A549 (cell line): ENCODE measurements at regions not wholly inside any gene's neighbourhood (a gene's known extent, or its start where the extent isn't known, plus 50 kb on each side); places are given as distances from the start of the nearest gene placed in this dataset.

Source experiments
- ATAC-seq, 2 experiments: fragments of 200-7000 bp in 1 of 2; fragments of >200 bp in 1 of 2; cut with Nextera tagmentation in 1 of 2; cut with Tn5 transposase in 1 of 2; 3 replicates each; pipeline versions ENCODE4 v1.8.0 to v1.9.1; 2018 to 2020; ENCODE audit warnings: mild to moderate bottlenecking in 1 of 2, moderate library complexity in 1 of 2
- CTCF ChIA-PET: fragments of 300-600 bp; sonication (Branson Sonifier 250); formaldehyde crosslinking; extraction: SDS; loops from one replicate; lab custom pipeline; 2021; ENCODE audit warnings: antibody characterized with exemption, inconsistent platforms; lab: Yijun Ruan, JAX
- POLR2A ChIA-PET: fragments of 350-600 bp; formaldehyde crosslinking; extraction: SDS; loops from one replicate; lab custom pipeline; 2021; ENCODE audit warnings: antibody characterized with exemption, inconsistent platforms; lab: Yijun Ruan, JAX
- DNase-seq, 2 experiments: peaks; one replicate each; pipeline versions ENCODE4 v3.0.0 to v3.0.0-alpha.2; 2011 to 2016; ENCODE audit warnings: low read depth in 1 of 2, low spot score in 1 of 2
- FAIRE-seq: peaks from 2 replicates; lab custom pipeline; 2011; peaks lifted over from hg19 to GRCh38; lab: Jason Lieb, UNC
- H3K27ac ChIP-seq, 2 experiments: fragments of >200 bp; sonication (Bioruptor Twin); formaldehyde crosslinking; 3 replicates each; pipeline ENCODE4 v1.5.1; 2016 to 2017
- H3K4me1 ChIP-seq: fragments of >200 bp; sonication (Bioruptor Twin); formaldehyde crosslinking; 3 replicates; pipeline ENCODE4 v1.6.1; 2016
- H3K4me2 ChIP-seq: fragments of >200 bp; sonication (Bioruptor Twin); formaldehyde crosslinking; 3 replicates; pipeline ENCODE4 v1.6.1; 2016
- H3K4me3 ChIP-seq: fragments of >200 bp; sonication (Bioruptor Twin); formaldehyde crosslinking; 3 replicates; pipeline ENCODE4 v1.5.1; 2016
- H3K9me3 ChIP-seq: fragments of >200 bp; sonication (Bioruptor Twin); formaldehyde crosslinking; 3 replicates; pipeline ENCODE4 v1.6.1; 2016
- CHD2 ChIP-seq: fragments of 150-350 bp; IDR thresholded peaks from 2 replicates; pipeline ENCODE4 v1.6.1; 2014; ENCODE audit warnings: low read length; ENCODE audit not compliant: partially characterized antibody
- CHD4 ChIP-seq: fragments of 200-600 bp; sonication (generic); IDR thresholded peaks from 2 replicates; pipeline ENCODE4 v1.6.1; 2016; ENCODE audit warnings: antibody characterized with exemption, mild to moderate bottlenecking, borderline replicate concordance
- EHF ChIP-seq: fragments of 250-450 bp; sonication (Bioruptor Pico); IDR thresholded peaks from 2 replicates; pipeline ENCODE4 v1.5.0; 2020; ENCODE audit warnings: mild to moderate bottlenecking
- HDAC2 ChIP-seq: fragments of 200-600 bp; sonication (generic); IDR thresholded peaks from 2 replicates; pipeline ENCODE4 v1.6.1; 2016
- HOXA7 ChIP-seq: fragments of 250-450 bp; sonication (Bioruptor Pico); IDR thresholded peaks from 2 replicates; pipeline ENCODE4 v1.5.0; 2020; ENCODE audit warnings: mild to moderate bottlenecking, moderate library complexity
- HOXB5 ChIP-seq: fragments of 250-450 bp; sonication (Bioruptor Pico); IDR thresholded peaks from 2 replicates; pipeline ENCODE4 v1.5.0; 2020; ENCODE audit warnings: mild to moderate bottlenecking, moderate library complexity
- KDM1A ChIP-seq: fragments of 200-600 bp; sonication (generic); IDR thresholded peaks from 2 replicates; pipeline ENCODE4 v1.6.1; 2016; ENCODE audit warnings: low read depth, mild to moderate bottlenecking
- MAZ ChIP-seq: fragments of 150-350 bp; IDR thresholded peaks from 2 replicates; pipeline ENCODE4 v1.6.1; 2014; ENCODE audit warnings: antibody characterized with exemption, low read depth, low read length, borderline replicate concordance
- MYC ChIP-seq: IDR thresholded peaks from 2 replicates; pipeline ENCODE4 v1.6.1; 2012; ENCODE audit warnings: mild to moderate bottlenecking, inconsistent platforms, low read length, improper control_type of control experiment, borderline replicate concordance
- NFE2L2 ChIP-seq: fragments of 150-350 bp; conservative IDR thresholded peaks from 2 replicates; pipeline ENCODE4 v1.6.1; 2014; ENCODE audit warnings: low read length
- POLR2AphosphoS2 ChIP-seq: conservative IDR thresholded peaks from 2 replicates; pipeline ENCODE4 v1.6.1; 2012; ENCODE audit warnings: low read length, improper control_type of control experiment, inconsistent platforms
- RAD21 ChIP-seq, 2 experiments: fragments of >200 bp in 1 of 2; sonication (Bioruptor Twin) in 1 of 2; formaldehyde crosslinking in 1 of 2; IDR thresholded peaks in 1 of 2; conservative IDR thresholded peaks in 1 of 2; 2 replicates in 1 of 2; 3 replicates in 1 of 2; pipeline ENCODE4 v1.6.1; 2012 to 2018; ENCODE audit warnings: inconsistent platforms in 1 of 2
- RCOR1 ChIP-seq: fragments of 150-350 bp; IDR thresholded peaks from 2 replicates; pipeline ENCODE4 v1.6.1; 2014; ENCODE audit warnings: antibody characterized with exemption, low read length, low read depth
- RNF2 ChIP-seq: fragments of 200-600 bp; sonication (generic); IDR thresholded peaks from 2 replicates; pipeline ENCODE4 v1.6.1; 2016; ENCODE audit warnings: low read depth, mild to moderate bottlenecking, antibody characterized with exemption, moderate library complexity, borderline replicate concordance
- TP53 ChIP-seq: fragments of 250-450 bp; sonication (Bioruptor Pico); IDR thresholded peaks from 2 replicates; pipeline ENCODE4 v1.5.0; 2021; ENCODE audit warnings: mild to moderate bottlenecking, moderate library complexity
- ZC3H11A ChIP-seq: fragments of 450-650 bp; IDR thresholded peaks from 2 replicates; pipeline ENCODE4 v1.6.1; 2014; ENCODE audit warnings: antibody characterized with exemption, mild to moderate bottlenecking
- ZNF302 ChIP-seq: fragments of 250-450 bp; sonication (Bioruptor Pico); IDR thresholded peaks from 2 replicates; pipeline ENCODE4 v1.9.0; 2021; ENCODE audit warnings: inconsistent platforms, mild to moderate bottlenecking, moderate library complexity
- ZSCAN20 ChIP-seq: fragments of 250-450 bp; sonication (Bioruptor Pico); IDR thresholded peaks from 2 replicates; pipeline ENCODE4 v1.8.0; 2022; ENCODE audit warnings: mild to moderate bottlenecking, moderate library complexity
- WGBS: methylation state at CpG from one replicate; pipeline ENCODE4 v1.1.6; 2017; ENCODE audit errors: missing lambda C conversion rate; 5-methylcytosine and 5-hydroxymethylcytosine counted together
- TF ChIP-seq, protein P1 (sequence below): fragments of >200 bp; sonication (Bioruptor Twin); formaldehyde crosslinking; IDR thresholded peaks from 2 replicates; pipeline ENCODE4 v1.6.1; 2016
- TF ChIP-seq, protein P2 (sequence below): fragments of 150-350 bp; IDR thresholded peaks from 2 replicates; pipeline ENCODE4 v1.6.1; 2014; ENCODE audit warnings: low read depth, mild to moderate bottlenecking, low read length
- TF ChIP-seq, protein P3 (sequence below): IDR thresholded peaks from 2 replicates; pipeline ENCODE4 v1.6.1; 2012
- TF ChIP-seq, protein P4 (sequence below): fragments of 250-450 bp; sonication (Bioruptor Pico); IDR thresholded peaks from 2 replicates; pipeline ENCODE4 v1.5.0; 2021; ENCODE audit warnings: mild to moderate bottlenecking, moderate library complexity, borderline replicate concordance
- TF ChIP-seq, protein P5 (sequence below): IDR thresholded peaks from 2 replicates; pipeline ENCODE4 v1.6.1; 2012

DNA sequence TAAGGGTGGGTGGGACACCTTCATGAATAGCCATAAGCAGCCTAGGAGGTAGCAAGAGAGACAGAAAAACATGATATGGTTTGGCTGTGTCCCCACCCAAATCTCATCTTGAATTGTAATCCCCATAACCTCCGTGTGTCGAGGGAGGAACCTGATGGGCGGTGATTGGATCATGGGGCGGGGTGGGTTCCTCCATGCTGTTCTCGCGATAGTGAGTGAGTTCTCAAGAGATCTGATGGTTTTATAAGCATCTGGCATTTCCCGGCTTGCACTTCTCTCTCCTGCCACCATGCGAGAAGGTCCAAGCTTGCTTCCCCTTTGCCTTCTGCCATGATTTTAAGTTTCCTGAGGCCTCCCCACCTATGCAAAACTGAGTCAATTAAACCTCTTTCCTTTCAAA lies 259.1 kb upstream of the ERCC4 start:
- ChIA-PET POLR2A (no interaction called here), CTCF (no interaction called here)
- Histone ChIP-seq H3K9me3 (no peaks in the 10 kb centered on the region), H3K27ac (no peak overlapping the region), H3K4me2 (no peak overlapping the region), H3K4me1 (no peaks in the 10 kb centered on the region), H3K4me3 (no peak overlapping the region)
- no peak for FAIRE-seq
- DNase-seq, result peak in 1 of 2 experiments; percentile 15
- TF ChIP-seq, protein P1, sequence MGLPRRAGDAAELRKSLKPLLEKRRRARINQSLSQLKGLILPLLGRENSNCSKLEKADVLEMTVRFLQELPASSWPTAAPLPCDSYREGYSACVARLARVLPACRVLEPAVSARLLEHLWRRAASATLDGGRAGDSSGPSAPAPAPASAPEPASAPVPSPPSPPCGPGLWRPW, result no peak
- TF ChIP-seq CHD2, result peak; percentile 40
- WGBS, result 17% methylated on average over 8 of the region's 8 CpGs
- ATAC-seq, result no peak

DNA sequence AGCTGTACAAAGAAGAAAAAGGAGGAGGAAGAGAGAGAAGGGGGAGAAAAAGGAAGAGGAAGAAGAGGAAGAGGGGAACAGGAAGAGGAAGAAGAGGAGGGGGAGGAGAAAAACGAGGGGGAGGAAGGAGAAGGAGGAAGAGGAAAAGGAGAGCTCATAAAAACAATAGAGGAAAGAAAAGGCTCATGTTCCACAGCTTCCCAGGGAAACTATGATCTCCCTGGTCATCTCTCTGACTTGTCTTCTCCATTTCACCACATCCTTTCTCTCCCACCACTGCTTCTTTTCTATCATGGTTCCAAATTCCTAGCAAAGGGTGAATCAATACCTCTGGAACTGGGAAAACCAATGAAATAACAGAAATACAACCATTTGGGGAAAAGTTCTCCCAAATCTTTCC lies 254.1 kb upstream of the ERCC4 start:
- no peak overlapping the region for H3K27ac ChIP-seq
- FAIRE-seq, result no peak
- no peak overlapping the region for H3K4me3 ChIP-seq
- CTCF ChIA-PET, result no interaction called here
- DNase-seq, result no peak
- H3K9me3 ChIP-seq, result no peaks in the 10 kb centered on the region
- no peak overlapping the region for H3K4me2 ChIP-seq
- TF ChIP-seq RNF2, result no peak
- TF ChIP-seq POLR2AphosphoS2, result no peak
- no peak for TF ChIP-seq MYC
- no peak for TF ChIP-seq HOXB5 (CRISPR knock-in tag)
- TF ChIP-seq, all 56 proteins: peak for 0
- no peak for ATAC-seq
- POLR2A ChIA-PET, result no interaction called here
- 0% methylated on average over 1 of the region's 1 CpG for WGBS
- H3K4me1 ChIP-seq, result no peaks in the 10 kb centered on the region

DNA sequence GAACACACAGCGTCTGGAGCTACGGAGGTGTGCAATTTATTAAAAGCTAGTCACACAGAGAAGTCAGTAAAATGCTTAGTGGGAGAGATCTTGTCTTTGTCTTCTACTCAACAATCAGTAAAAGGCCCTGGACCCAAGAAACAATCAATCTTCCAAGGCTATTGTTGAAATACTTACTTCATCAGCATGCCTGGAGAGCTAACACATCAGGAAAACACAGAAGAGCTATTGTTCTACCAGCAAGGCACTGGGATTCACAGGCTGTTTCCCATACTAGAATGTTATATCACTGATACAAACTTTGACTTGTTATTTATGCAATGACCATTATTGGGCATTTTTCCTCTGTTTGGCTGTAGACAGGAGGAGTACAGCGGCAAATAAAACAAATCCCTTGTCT lies 247.8 kb upstream of the ERCC4 start:
- DNase-seq (no peak), FAIRE-seq (no peak), ATAC-seq (no peak)
- TF ChIP-seq MAZ (no peak), HOXA7 (no peak), HDAC2 (no peak), ZNF302 (CRISPR knock-in tag) (no peak), NFE2L2 (no peak), RAD21 (conservative IDR thresholded peaks at IDR 0.05 in 1 of 2, IDR thresholded peaks at IDR 0.05 in 1 of 2) (no peak), TP53 (no peak), ZC3H11A (no peak), CHD2 (no peak), RCOR1 (no peak), KDM1A (no peak), ZSCAN20 (CRISPR knock-in tag) (no peak), EHF (CRISPR knock-in tag) (no peak), CHD4 (no peak)
- TF ChIP-seq, protein P2, sequence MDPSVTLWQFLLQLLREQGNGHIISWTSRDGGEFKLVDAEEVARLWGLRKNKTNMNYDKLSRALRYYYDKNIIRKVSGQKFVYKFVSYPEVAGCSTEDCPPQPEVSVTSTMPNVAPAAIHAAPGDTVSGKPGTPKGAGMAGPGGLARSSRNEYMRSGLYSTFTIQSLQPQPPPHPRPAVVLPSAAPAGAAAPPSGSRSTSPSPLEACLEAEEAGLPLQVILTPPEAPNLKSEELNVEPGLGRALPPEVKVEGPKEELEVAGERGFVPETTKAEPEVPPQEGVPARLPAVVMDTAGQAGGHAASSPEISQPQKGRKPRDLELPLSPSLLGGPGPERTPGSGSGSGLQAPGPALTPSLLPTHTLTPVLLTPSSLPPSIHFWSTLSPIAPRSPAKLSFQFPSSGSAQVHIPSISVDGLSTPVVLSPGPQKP, result no peak
- TF ChIP-seq, protein P3, sequence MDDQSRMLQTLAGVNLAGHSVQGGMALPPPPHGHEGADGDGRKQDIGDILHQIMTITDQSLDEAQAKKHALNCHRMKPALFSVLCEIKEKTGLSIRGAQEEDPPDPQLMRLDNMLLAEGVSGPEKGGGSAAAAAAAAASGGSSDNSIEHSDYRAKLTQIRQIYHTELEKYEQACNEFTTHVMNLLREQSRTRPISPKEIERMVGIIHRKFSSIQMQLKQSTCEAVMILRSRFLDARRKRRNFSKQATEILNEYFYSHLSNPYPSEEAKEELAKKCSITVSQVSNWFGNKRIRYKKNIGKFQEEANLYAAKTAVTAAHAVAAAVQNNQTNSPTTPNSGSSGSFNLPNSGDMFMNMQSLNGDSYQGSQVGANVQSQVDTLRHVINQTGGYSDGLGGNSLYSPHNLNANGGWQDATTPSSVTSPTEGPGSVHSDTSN, result no peak
- TF ChIP-seq, protein P1, result no peak
- TF ChIP-seq, protein P4, sequence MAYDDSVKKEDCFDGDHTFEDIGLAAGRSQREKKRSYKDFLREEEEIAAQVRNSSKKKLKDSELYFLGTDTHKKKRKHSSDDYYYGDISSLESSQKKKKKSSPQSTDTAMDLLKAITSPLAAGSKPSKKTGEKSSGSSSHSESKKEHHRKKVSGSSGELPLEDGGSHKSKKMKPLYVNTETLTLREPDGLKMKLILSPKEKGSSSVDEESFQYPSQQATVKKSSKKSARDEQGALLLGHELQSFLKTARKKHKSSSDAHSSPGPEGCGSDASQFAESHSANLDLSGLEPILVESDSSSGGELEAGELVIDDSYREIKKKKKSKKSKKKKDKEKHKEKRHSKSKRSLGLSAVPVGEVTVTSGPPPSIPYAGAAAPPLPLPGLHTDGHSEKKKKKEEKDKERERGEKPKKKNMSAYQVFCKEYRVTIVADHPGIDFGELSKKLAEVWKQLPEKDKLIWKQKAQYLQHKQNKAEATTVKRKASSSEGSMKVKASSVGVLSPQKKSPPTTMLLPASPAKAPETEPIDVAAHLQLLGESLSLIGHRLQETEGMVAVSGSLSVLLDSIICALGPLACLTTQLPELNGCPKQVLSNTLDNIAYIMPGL, result no peak
- TF ChIP-seq, protein P5, sequence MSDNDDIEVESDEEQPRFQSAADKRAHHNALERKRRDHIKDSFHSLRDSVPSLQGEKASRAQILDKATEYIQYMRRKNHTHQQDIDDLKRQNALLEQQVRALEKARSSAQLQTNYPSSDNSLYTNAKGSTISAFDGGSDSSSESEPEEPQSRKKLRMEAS, result no peak
- Histone ChIP-seq H3K4me3 (no peak overlapping the region), H3K9me3 (no peaks in the 10 kb centered on the region), H3K4me2 (no peak overlapping the region), H3K4me1 (no peaks in the 10 kb centered on the region), H3K27ac (no peak overlapping the region)
- WGBS, result 15% methylated on average over 3 of the region's 3 CpGs
- CTCF ChIA-PET, result no interaction called here
- POLR2A ChIA-PET, result no interaction called here
